HCT116 (cell line): ENCODE measurements at regions not wholly inside any gene's neighbourhood (a gene's known extent, or its start where the extent isn't known, plus 50 kb on each side); places are given as distances from the start of the nearest gene placed in this dataset.

Source experiments
- ATAC-seq: fragments of 200-7000 bp; cut with Tn5 transposase; 2 replicates; pipeline ENCODE4 v1.9.1; 2020; ENCODE audit warnings: mild to moderate bottlenecking, moderate library complexity
- BruUV-seq: library from RNA; stranded (reverse); fragments of 400-500 nt; replicated peaks from 2 replicates; lab custom pipeline; 2021; lab: Mats Ljungman, UMichigan
- CTCF ChIA-PET: fragments of 300-600 bp; sonication (Branson Sonifier 250); formaldehyde crosslinking; loops from one replicate; lab custom pipeline; 2021; ENCODE audit warnings: antibody characterized with exemption; lab: Charles Lee
- POLR2A ChIA-PET: fragments of 300-600, 350-600 bp; sonication (Branson Sonifier 250); formaldehyde crosslinking; loops from one replicate; lab custom pipeline; 2021; ENCODE audit warnings: antibody characterized with exemption; lab: Charles Lee
- RAD21 ChIA-PET, 2 experiments: fragments of 300-600 bp; sonication (Branson Sonifier 250); formaldehyde crosslinking; loops; one replicate each; lab custom pipeline; 2023; ENCODE audit warnings: low total read pairs in 2 of 2; ENCODE audit not compliant: uncharacterized antibody in 2 of 2, unreplicated experiment in 2 of 2, low non-redundant PET in 1 of 2; lab: Charles Lee
- DNase-seq: peaks from one replicate; pipeline ENCODE4 v3.0.0-alpha.2; 2010; ENCODE audit warnings: low read depth, low spot score
- H2AFZ ChIP-seq: fragments of 200-600 bp; shearing (Covaris generic), sonication (generic); 2 replicates; pipeline ENCODE4 v1.6.1; 2017; ENCODE audit warnings: low read depth, mixed run types, mixed read lengths, antibody characterized with exemption, low read length; ENCODE audit not compliant: poor library complexity, severe bottlenecking
- H3K27ac ChIP-seq: 2 replicates; pipeline ENCODE4 v1.5.1; 2012; ENCODE audit warnings: low read depth, low read length
- H3K27me3 ChIP-seq: fragments of 200-600 bp; sonication (generic); 2 replicates; pipeline ENCODE4 v1.6.1; 2016; ENCODE audit warnings: mixed run types, low read length, mixed read lengths; ENCODE audit not compliant: insufficient read depth
- H3K36me3 ChIP-seq, 2 experiments: fragments of 200-500 bp in 1 of 2; fragments of 200-600 bp in 1 of 2; sonication (Bioruptor generic) in 1 of 2; sonication (generic) in 1 of 2; 2 replicates each; pipeline versions ENCODE4 v1.5.1 to v1.6.1; 2014 to 2016; ENCODE audit warnings: low read length in 2 of 2, inconsistent platforms in 1 of 2, mixed read lengths in 1 of 2, mixed run types in 1 of 2; ENCODE audit not compliant: insufficient read depth in 2 of 2, control insufficient read depth in 1 of 2
- H3K4me1 ChIP-seq, 2 experiments: fragments of 200-600 bp in 1 of 2; sonication (generic) in 1 of 2; 2 replicates each; pipeline versions ENCODE4 v1.5.1 to v1.6.1; 2012 to 2017; ENCODE audit warnings: low read length in 2 of 2, inconsistent platforms in 1 of 2, mild to moderate bottlenecking in 1 of 2, mixed read lengths in 1 of 2, mixed run types in 1 of 2, moderate library complexity in 1 of 2; ENCODE audit not compliant: insufficient read depth in 2 of 2, control insufficient read depth in 1 of 2
- H3K4me2 ChIP-seq: fragments of 200-600 bp; sonication (generic); 2 replicates; pipeline ENCODE4 v1.6.1; 2017; ENCODE audit warnings: mixed run types, low read length, mixed read lengths
- H3K4me3 ChIP-seq, 2 experiments: fragments of 200-600 bp in 1 of 2; sonication (generic) in 1 of 2; replicated peaks in 1 of 2; 2 replicates each; pipeline ENCODE4 v1.5.1; 2011 to 2016; ENCODE audit warnings: low read length in 2 of 2, control low read depth in 1 of 2, low read depth in 1 of 2, mild to moderate bottlenecking in 1 of 2, mixed read lengths in 1 of 2, mixed run types in 1 of 2
- H3K79me2 ChIP-seq: fragments of 200-600 bp; sonication (generic); 2 replicates; pipeline ENCODE4 v1.6.1; 2017; ENCODE audit warnings: mild to moderate bottlenecking, mixed run types, low read length, moderate library complexity, mixed read lengths; ENCODE audit not compliant: insufficient read depth
- H3K9ac ChIP-seq: fragments of 200-600 bp; sonication (generic); 2 replicates; pipeline ENCODE4 v1.6.1; 2016; ENCODE audit warnings: low read length, mixed read lengths
- H3K9me2 ChIP-seq: fragments of 200-600 bp; sonication (generic), shearing (Covaris generic); 2 replicates; pipeline ENCODE4 v1.6.1; 2017; ENCODE audit warnings: mixed run types, mild to moderate bottlenecking, moderate library complexity; ENCODE audit not compliant: insufficient read depth
- H3K9me3 ChIP-seq, 2 experiments: fragments of 200-500 bp in 1 of 2; fragments of 200-600 bp in 1 of 2; sonication (Bioruptor generic) in 1 of 2; sonication (generic) in 1 of 2; 2 replicates each; pipeline ENCODE4 v1.6.1; 2014 to 2017; ENCODE audit warnings: low read length in 2 of 2, mixed read lengths in 2 of 2, inconsistent platforms in 1 of 2, low read depth in 1 of 2, mild to moderate bottlenecking in 1 of 2, mixed run types in 1 of 2, moderate library complexity in 1 of 2; ENCODE audit not compliant: control insufficient read depth in 1 of 2, insufficient read depth in 1 of 2
- H4K20me1 ChIP-seq: fragments of 200-600 bp; sonication (generic), shearing (Covaris generic); 2 replicates; pipeline ENCODE4 v1.6.1; 2017; ENCODE audit warnings: mixed run types, mild to moderate bottlenecking, moderate library complexity; ENCODE audit not compliant: insufficient read depth
- ATF3 ChIP-seq: IDR thresholded peaks from 2 replicates; pipeline ENCODE4 v1.6.1; 2012
- CEBPB ChIP-seq: IDR thresholded peaks from 2 replicates; pipeline ENCODE4 v1.6.1; 2012; ENCODE audit warnings: low read depth
- CTCF ChIP-seq, 3 experiments: fragments of 200-600 bp in 1 of 3; sonication (generic) in 1 of 3; IDR thresholded peaks in 2 of 3; conservative IDR thresholded peaks in 1 of 3; 2 replicates each; pipeline ENCODE4 v1.5.1; 2012 to 2017; ENCODE audit warnings: low read depth in 2 of 3, low read length in 2 of 3, antibody characterized with exemption in 1 of 3, borderline replicate concordance in 1 of 3, control low read depth in 1 of 3, mild to moderate bottlenecking in 1 of 3, mixed read lengths in 1 of 3, mixed run types in 1 of 3, moderate library complexity in 1 of 3; ENCODE audit not compliant: insufficient read depth in 1 of 3
- ELF1 ChIP-seq: IDR thresholded peaks from 2 replicates; pipeline ENCODE4 v1.6.1; 2012; ENCODE audit warnings: low read depth, borderline replicate concordance
- EZH2phosphoT487 ChIP-seq: fragments of 200-600 bp; IDR thresholded peaks from 2 replicates; pipeline ENCODE4 v1.6.1; 2018; ENCODE audit warnings: antibody characterized with exemption, borderline replicate concordance
- JUND ChIP-seq: IDR thresholded peaks from 2 replicates; pipeline ENCODE4 v1.6.1; 2012
- POLR2A ChIP-seq: IDR thresholded peaks from 2 replicates; pipeline ENCODE4 v1.7.0; 2011; ENCODE audit warnings: borderline replicate concordance; ENCODE audit not compliant: insufficient read depth, insufficient read length; ENCODE audit errors: extremely low read depth
- POLR2AphosphoS5 ChIP-seq: IDR thresholded peaks from 2 replicates; pipeline ENCODE4 v1.6.1; 2011; ENCODE audit warnings: mild to moderate bottlenecking, low read depth, low read length, moderate library complexity
- SIN3A ChIP-seq: IDR thresholded peaks from 2 replicates; pipeline ENCODE4 v1.6.1; 2012; ENCODE audit warnings: low read depth
- SRF ChIP-seq: IDR thresholded peaks from 2 replicates; pipeline ENCODE4 v1.6.1; 2012; ENCODE audit warnings: low read depth
- TCF7L2 ChIP-seq: IDR thresholded peaks from 2 replicates; pipeline ENCODE4 v1.7.0; 2011; ENCODE audit warnings: borderline replicate concordance, inconsistent platforms; ENCODE audit not compliant: insufficient read depth, insufficient read length; ENCODE audit errors: extremely low read depth
- YY1 ChIP-seq: IDR thresholded peaks from 2 replicates; pipeline ENCODE4 v1.6.1; 2011; ENCODE audit warnings: low read length, low read depth, moderate library complexity, mild to moderate bottlenecking; ENCODE audit not compliant: insufficient replicate concordance; ENCODE audit errors: extremely low read depth
- ZBTB33 ChIP-seq: IDR thresholded peaks from 2 replicates; pipeline ENCODE4 v1.6.1; 2011; ENCODE audit warnings: mild to moderate bottlenecking, low read length, moderate library complexity; ENCODE audit not compliant: insufficient replicate concordance; ENCODE audit errors: extremely low read depth
- ZFX ChIP-seq: fragments of 450-650 bp; IDR thresholded peaks from 2 replicates; pipeline ENCODE4 v1.6.1; 2017
- ZNF274 ChIP-seq: fragments of 200-500 bp; sonication (Bioruptor generic); IDR thresholded peaks from 2 replicates; pipeline ENCODE4 v1.6.1; 2014; ENCODE audit warnings: mild to moderate bottlenecking, low read depth, low read length, inconsistent platforms
- intact Hi-C: fragments of 100-400 bp; cut with micrococcal nuclease; formaldehyde crosslinking; loops from 2 replicates; pipeline ENCODE4 v1.10.0; 2022
- TF ChIP-seq, protein P1 (sequence below): IDR thresholded peaks from 2 replicates; pipeline ENCODE4 v1.6.1; 2012
- TF ChIP-seq, protein P2 (sequence below): IDR thresholded peaks from 2 replicates; pipeline ENCODE4 v1.6.1; 2012; ENCODE audit warnings: low read depth

DNA sequence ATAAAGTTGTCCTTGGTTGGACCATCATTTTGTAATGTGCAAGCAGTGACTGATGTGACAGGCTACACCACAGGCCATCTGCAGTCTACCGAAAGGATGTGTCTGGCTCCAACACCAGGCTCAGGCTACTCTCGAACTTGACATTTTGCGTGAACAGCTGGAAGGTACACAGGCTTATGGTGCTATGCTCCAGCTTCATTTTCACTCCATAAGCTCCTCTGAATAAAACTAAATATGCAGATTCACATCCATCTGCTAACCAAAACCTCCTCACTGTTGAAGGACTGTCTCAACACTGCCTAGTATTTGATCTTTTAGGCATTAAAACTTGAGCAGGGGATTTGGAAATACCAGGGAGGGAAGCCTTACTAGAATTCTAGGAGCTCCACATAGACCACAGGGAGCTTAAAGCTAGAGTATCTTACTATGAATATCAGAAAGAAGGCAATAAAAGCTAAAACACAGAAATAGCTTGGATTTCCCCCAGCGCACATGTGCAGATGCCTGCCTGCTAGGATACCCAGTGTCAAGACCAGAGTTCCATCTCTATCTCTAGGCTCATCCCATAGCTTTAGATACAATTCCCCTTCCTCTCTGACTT lies 383.9 kb upstream of the FAT3 start:
- no peak for ATAC-seq
- RAD21 ChIA-PET, result no interaction called here
- BruUV-seq, result no TSS peak

More for the DNA sequence above, 383.9 kb upstream of the FAT3 start:
- H3K4me3 ChIP-seq, result no peak overlapping the region
- no peak overlapping the region for H3K9ac ChIP-seq
- no peak overlapping the region for H3K4me2 ChIP-seq
- no peaks in the 10 kb centered on the region for H4K20me1 ChIP-seq
- ChIA-PET POLR2A (no interaction called here), CTCF (no interaction called here)
- H3K4me1 ChIP-seq, result no peaks in the 10 kb centered on the region
- no peaks in the 10 kb centered on the region for H3K36me3 ChIP-seq
- H3K27me3 ChIP-seq, result no peaks in the 10 kb centered on the region
- DNase-seq, result no peak
- intact Hi-C loops, result no loop called here
- no peak overlapping the region for H3K27ac ChIP-seq
- no peak for TF ChIP-seq SRF
- no peak for TF ChIP-seq ZBTB33
- no peak for TF ChIP-seq ZNF274
- TF ChIP-seq ATF3, result no peak
- TF ChIP-seq CEBPB, result no peak
- no peak for TF ChIP-seq CTCF (IDR thresholded peaks at IDR 0.05 in 2 of 3, conservative IDR thresholded peaks at IDR 0.05 in 1 of 3; ENCODE audit: borderline replicate concordance in 1 of 3, insufficient read depth in 1 of 3, low read depth in 2 of 3, low read length in 2 of 3)
- TF ChIP-seq POLR2A, result no peak
- TF ChIP-seq, protein P1, sequence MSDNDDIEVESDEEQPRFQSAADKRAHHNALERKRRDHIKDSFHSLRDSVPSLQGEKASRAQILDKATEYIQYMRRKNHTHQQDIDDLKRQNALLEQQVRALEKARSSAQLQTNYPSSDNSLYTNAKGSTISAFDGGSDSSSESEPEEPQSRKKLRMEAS, result no peak
- no peak for TF ChIP-seq ZFX
- no peak for TF ChIP-seq JUND
- TF ChIP-seq ELF1, result no peak
- TF ChIP-seq TCF7L2, result no peak
- TF ChIP-seq, protein P2, sequence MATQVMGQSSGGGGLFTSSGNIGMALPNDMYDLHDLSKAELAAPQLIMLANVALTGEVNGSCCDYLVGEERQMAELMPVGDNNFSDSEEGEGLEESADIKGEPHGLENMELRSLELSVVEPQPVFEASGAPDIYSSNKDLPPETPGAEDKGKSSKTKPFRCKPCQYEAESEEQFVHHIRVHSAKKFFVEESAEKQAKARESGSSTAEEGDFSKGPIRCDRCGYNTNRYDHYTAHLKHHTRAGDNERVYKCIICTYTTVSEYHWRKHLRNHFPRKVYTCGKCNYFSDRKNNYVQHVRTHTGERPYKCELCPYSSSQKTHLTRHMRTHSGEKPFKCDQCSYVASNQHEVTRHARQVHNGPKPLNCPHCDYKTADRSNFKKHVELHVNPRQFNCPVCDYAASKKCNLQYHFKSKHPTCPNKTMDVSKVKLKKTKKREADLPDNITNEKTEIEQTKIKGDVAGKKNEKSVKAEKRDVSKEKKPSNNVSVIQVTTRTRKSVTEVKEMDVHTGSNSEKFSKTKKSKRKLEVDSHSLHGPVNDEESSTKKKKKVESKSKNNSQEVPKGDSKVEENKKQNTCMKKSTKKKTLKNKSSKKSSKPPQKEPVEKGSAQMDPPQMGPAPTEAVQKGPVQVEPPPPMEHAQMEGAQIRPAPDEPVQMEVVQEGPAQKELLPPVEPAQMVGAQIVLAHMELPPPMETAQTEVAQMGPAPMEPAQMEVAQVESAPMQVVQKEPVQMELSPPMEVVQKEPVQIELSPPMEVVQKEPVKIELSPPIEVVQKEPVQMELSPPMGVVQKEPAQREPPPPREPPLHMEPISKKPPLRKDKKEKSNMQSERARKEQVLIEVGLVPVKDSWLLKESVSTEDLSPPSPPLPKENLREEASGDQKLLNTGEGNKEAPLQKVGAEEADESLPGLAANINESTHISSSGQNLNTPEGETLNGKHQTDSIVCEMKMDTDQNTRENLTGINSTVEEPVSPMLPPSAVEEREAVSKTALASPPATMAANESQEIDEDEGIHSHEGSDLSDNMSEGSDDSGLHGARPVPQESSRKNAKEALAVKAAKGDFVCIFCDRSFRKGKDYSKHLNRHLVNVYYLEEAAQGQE, result no peak
- TF ChIP-seq POLR2AphosphoS5, result no peak
- TF ChIP-seq YY1, result no peak
- TF ChIP-seq EZH2phosphoT487, result no peak
- no peak for TF ChIP-seq SIN3A
- H3K9me3 ChIP-seq, result peaks cover 0 to 21% of the 10 kb centered on the region in 2 experiments; a peak in 2 of 4 replicates
- H3K9me2 ChIP-seq, result no peaks in the 10 kb centered on the region
- H3K79me2 ChIP-seq, result no peaks in the 10 kb centered on the region
- no peak overlapping the region for H2AFZ ChIP-seq
